Uterus (tissue), 3 donors: ENCODE measurements at regions not wholly inside any gene's neighbourhood (a gene's known extent, or its start where the extent isn't known, plus 50 kb on each side); places are given as distances from the start of the nearest gene placed in this dataset.

Source experiments
- DNase-seq, 2 donors: peaks; one replicate each; pipeline ENCODE4 v3.0.0-alpha.2; 2019 to 2020
- H3K27ac ChIP-seq, 2 donors: fragments of 200-600 bp; sonication (generic); 1 replicate in 1 of 2; 2 replicates in 1 of 2; pipeline ENCODE4 v1.5.1; 2016 to 2018
- H3K27me3 ChIP-seq, 2 donors: fragments of 200-600 bp; sonication (generic); one replicate each; pipeline ENCODE4 v1.5.1; 2018 to 2019; ENCODE audit warnings: control low read depth in 1 of 2
- H3K36me3 ChIP-seq, 2 donors: fragments of 200-600 bp; sonication (generic); one replicate each; pipeline ENCODE4 v1.5.1; 2019; ENCODE audit warnings: control low read depth in 1 of 2
- H3K4me1 ChIP-seq, 2 donors: fragments of 200-600 bp; sonication (generic); one replicate each; pipeline ENCODE4 v1.5.1; 2018 to 2019; ENCODE audit warnings: control low read depth in 1 of 2
- H3K4me3 ChIP-seq, 2 donors: fragments of 200-600 bp; sonication (generic); 1 replicate in 1 of 2; 2 replicates in 1 of 2; pipeline ENCODE4 v1.5.1; 2018 to 2019; ENCODE audit warnings: mild to moderate bottlenecking in 1 of 2
- H3K9me3 ChIP-seq, 2 donors: fragments of 200-600 bp; sonication (generic); one replicate each; pipeline ENCODE4 v1.5.1; 2019; ENCODE audit warnings: control low read depth in 1 of 2
- POLR2A ChIP-seq, 2 donors: fragments of 450-650 bp; IDR thresholded peaks; one replicate each; pipeline ENCODE4 v1.6.1; 2016; ENCODE audit warnings: antibody characterized with exemption in 2 of 2, mild to moderate bottlenecking in 1 of 2, moderate library complexity in 1 of 2
- intact Hi-C: fragments of 100-400 bp; cut with DNase I; formaldehyde crosslinking; loops from one replicate; pipeline ENCODE4 v1.15.1; 2023; ENCODE audit warnings: low total_unique reads
- TF ChIP-seq, protein P1 (sequence below), 4 experiments: fragments of 200-600 bp in 2 of 4; fragments of 450-650 bp in 2 of 4; sonication (generic) in 2 of 4; IDR thresholded peaks; one replicate each; pipeline ENCODE4 v1.5.1; 2016 to 2019; ENCODE audit warnings: antibody characterized with exemption in 4 of 4, mild to moderate bottlenecking in 2 of 4, moderate library complexity in 1 of 4
- donor health status: DM: yes; HTN: yes; CAD: no.

DNA sequence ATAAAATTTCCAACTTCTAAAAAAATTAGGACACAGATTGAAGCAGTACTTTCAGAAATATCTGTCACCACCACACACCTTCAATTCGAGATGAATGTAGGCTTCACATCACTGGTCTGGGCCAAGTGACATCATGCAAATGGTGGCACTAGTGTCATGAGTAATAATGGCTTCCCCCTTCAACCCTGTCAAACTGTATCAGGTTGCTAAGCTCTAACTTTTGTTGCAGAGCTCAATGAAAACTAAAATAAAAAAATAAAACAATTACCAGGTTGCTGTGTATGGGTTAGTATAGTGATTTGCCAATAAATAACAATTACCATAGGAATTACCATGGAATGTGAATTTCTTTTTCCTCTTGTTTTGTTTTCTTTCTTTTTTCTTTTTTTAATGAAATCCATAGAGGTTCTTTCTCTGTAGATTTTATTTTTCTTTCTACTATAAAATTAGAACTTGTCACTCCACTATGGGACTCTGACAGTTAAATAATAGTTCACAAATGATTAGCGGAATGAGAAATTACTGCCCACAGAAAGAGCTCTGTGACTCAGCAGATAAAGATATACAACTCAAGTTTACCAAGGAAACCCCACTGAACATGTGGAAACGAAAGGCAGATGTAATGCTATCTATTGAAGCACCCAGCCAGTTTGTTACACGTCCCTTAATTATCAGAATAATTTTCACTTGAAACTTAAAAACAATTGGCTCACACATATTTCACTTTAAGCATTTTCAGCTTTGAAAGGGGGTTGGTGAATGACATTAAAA is 783.8 kb upstream of the WWC1 start:
- H3K9me3 ChIP-seq: no peaks in the 10 kb centered on the region
- no peaks in the 10 kb centered on the region for H3K4me1 ChIP-seq
- no peak for DNase-seq
- H3K27me3 ChIP-seq: no peaks in the 10 kb centered on the region
- intact Hi-C loops: no loop called here
- H3K36me3 ChIP-seq: no peaks in the 10 kb centered on the region
- TF ChIP-seq POLR2A (IDR thresholded peaks at IDR 0.05): no peak
- TF ChIP-seq, protein P1, sequence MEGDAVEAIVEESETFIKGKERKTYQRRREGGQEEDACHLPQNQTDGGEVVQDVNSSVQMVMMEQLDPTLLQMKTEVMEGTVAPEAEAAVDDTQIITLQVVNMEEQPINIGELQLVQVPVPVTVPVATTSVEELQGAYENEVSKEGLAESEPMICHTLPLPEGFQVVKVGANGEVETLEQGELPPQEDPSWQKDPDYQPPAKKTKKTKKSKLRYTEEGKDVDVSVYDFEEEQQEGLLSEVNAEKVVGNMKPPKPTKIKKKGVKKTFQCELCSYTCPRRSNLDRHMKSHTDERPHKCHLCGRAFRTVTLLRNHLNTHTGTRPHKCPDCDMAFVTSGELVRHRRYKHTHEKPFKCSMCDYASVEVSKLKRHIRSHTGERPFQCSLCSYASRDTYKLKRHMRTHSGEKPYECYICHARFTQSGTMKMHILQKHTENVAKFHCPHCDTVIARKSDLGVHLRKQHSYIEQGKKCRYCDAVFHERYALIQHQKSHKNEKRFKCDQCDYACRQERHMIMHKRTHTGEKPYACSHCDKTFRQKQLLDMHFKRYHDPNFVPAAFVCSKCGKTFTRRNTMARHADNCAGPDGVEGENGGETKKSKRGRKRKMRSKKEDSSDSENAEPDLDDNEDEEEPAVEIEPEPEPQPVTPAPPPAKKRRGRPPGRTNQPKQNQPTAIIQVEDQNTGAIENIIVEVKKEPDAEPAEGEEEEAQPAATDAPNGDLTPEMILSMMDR (IDR thresholded peaks at IDR 0.05): no peak
- H3K27ac ChIP-seq: no peak overlapping the region
- no peak overlapping the region for H3K4me3 ChIP-seq

DNA sequence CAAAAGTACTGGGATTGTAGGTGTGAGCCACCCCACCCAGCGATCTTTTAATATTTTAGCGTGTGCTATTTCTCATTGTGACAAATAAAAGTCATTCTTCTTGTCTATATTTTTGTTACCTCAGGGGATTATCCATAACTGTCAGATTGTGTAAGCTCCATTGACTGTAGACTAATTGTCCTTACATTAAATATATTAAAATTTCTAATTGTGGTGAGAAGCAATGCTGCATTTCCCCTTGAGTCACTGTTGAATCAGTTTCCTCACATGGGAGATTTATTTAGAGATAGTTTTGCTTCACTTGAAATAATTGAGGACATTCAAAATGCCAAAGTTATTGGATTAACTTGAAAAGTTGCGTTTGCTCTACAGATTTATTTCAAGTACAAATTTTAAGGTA is 782.4 kb upstream of the WWC1 start:
- DNase-seq: no peak
- Histone ChIP-seq H3K4me1 (no peaks in the 10 kb centered on the region), H3K27me3 (no peaks in the 10 kb centered on the region), H3K9me3 (no peaks in the 10 kb centered on the region), H3K27ac (no peak overlapping the region), H3K36me3 (no peaks in the 10 kb centered on the region), H3K4me3 (no peak overlapping the region)
- intact Hi-C loops: no loop called here
- TF ChIP-seq, protein P1 (IDR thresholded peaks at IDR 0.05): no peak
- no peak for TF ChIP-seq POLR2A (IDR thresholded peaks at IDR 0.05)

DNA sequence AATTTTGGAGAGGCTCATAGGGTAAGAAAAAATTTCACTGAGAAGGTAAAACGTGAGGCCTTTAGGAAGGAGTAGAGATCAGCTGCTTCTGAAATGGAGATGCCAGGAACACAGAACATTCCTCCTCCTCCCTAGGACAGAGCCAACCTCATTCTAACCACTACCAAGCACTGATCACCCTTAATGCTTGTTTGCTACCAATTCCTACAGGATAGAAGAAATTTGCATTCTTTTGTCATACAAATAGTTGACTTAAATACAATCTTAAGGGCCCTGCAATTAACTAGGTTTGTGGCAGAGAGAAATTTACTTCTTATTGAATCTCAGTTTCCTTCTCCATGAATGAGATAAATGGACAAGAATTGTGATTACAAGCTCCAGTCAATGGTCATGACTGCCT is 780.2 kb upstream of the WWC1 start:
- no peaks in the 10 kb centered on the region for H3K27me3 ChIP-seq
- H3K4me1 ChIP-seq: no peaks in the 10 kb centered on the region
- no peak overlapping the region for H3K4me3 ChIP-seq
- no peaks in the 10 kb centered on the region for H3K9me3 ChIP-seq
- DNase-seq: no peak
- no peaks in the 10 kb centered on the region for H3K36me3 ChIP-seq
- no peak overlapping the region for H3K27ac ChIP-seq
- TF ChIP-seq, protein P1 (IDR thresholded peaks at IDR 0.05): no peak
- TF ChIP-seq POLR2A (IDR thresholded peaks at IDR 0.05): no peak
- intact Hi-C loops: no loop called here

DNA sequence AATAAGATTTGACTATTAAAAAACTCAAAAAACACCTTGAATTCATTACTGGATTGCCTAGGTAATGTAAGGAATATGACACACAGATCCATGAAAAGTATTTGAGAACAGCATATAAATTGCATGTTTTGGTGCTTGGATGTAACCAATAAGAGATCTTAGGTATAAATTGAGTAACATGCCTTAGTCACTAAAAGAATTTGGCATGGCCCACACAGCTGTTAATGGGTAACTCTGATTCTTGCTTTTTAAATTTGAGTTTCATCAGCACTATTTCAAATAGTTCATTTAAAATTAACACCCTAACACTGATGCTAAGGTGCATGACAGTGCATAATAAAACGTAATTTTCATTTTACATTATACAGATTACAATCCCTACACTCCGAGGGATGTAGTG is 779.3 kb upstream of the WWC1 start:
- Histone ChIP-seq H3K9me3 (no peaks in the 10 kb centered on the region), H3K36me3 (no peaks in the 10 kb centered on the region), H3K27ac (no peak overlapping the region), H3K4me1 (no peaks in the 10 kb centered on the region), H3K27me3 (no peaks in the 10 kb centered on the region), H3K4me3 (no peak overlapping the region)
- intact Hi-C loops: no loop called here
- no peak for DNase-seq
- TF ChIP-seq, protein P1 (IDR thresholded peaks at IDR 0.05): no peak
- no peak for TF ChIP-seq POLR2A (IDR thresholded peaks at IDR 0.05)

DNA sequence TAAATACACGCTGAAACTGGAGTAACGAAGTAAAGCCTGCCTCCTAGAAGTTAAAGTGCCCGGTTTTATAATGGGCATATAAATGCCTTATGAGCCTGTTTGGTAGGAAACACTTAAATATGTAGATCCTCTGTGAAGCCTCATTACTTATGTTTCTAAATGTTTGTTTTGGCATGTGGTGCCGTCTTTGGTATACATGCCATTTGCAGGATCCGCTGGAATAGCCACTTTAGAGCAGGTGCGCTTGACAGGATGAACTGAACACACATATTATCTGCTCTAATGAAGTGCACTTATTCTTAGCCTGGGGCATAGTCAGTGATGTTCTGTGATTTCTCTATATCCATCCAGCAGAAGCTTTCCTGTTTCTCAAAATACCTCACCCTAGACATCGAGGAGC is 778.1 kb upstream of the WWC1 start:
- Histone ChIP-seq H3K9me3 (no peaks in the 10 kb centered on the region), H3K36me3 (no peaks in the 10 kb centered on the region), H3K4me1 (no peaks in the 10 kb centered on the region), H3K4me3 (no peak overlapping the region), H3K27ac (no peak overlapping the region), H3K27me3 (no peaks in the 10 kb centered on the region)
- intact Hi-C loops: no loop called here
- no peak for TF ChIP-seq POLR2A (IDR thresholded peaks at IDR 0.05)
- TF ChIP-seq, protein P1 (IDR thresholded peaks at IDR 0.05): no peak
- no peak for DNase-seq
